Hematopoietic multipotent progenitor cell treated with erythropoietin and hydrocortisone succinate and interleukin-3 and kit ligand, for 4 days (in vitro differentiated cells): ENCODE measurements at regions not wholly inside any gene's neighbourhood (a gene's known extent, or its start where the extent isn't known, plus 50 kb on each side); places are given as distances from the start of the nearest gene placed in this dataset.
A peak's percentile ranks its signal among the peaks of the same experiment; 100 is the strongest.

Experiments used
- DNase-seq: peaks from one replicate; pipeline ENCODE4 v3.0.0-alpha.2; 2015

DNA sequence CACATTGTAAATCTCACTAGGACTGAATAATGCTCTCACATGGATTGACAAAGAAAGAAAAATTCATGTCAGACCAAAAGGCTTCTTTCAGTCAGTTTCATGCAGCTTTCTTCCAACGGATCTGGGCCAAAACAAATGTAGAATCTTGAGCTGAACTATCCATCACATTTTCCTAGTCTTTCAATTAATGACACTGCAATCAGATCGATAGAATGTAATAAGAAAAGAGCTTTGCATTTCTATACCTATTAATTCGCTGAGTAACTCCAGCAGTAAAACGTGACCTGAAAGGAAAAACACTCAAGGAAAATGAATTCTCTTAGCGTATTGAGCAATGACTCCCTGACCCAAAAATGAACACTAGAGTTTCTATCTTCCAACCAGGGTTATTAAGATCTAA lies 194.8 kb upstream of the BLID start:
- DNase-seq, result no peak

DNA sequence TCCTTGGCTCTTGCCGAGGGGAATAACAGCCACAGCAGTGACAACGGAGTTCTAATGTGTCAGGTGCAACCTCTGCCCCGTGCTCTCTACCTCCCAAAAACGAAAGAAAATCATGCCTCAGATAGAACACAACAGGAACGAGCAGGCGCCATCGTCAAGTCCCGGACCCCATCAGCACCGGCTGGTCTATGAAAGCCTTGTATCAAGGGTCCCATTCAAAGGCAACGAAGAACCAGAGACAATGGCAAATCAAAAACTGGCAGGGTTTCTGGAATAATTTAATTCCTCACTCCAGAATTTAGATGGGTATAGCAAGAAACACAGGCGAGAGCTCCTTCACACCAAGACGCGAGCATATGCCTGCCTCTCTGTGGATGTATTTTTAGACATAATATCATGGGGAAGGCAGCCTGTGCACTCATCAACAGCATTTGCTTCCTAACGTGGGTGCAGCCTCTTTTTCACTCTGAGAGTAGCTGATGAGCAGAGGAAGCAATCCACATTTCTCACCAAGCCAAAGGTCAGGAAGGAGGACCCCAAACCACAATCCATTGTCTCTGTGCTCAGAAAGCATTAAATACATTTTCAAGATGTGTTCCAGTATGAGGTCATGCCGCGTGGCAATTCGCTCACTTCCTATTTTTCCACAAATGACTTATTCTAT lies 193.4 kb upstream of the BLID start:
- DNase-seq, result no peak

DNA sequence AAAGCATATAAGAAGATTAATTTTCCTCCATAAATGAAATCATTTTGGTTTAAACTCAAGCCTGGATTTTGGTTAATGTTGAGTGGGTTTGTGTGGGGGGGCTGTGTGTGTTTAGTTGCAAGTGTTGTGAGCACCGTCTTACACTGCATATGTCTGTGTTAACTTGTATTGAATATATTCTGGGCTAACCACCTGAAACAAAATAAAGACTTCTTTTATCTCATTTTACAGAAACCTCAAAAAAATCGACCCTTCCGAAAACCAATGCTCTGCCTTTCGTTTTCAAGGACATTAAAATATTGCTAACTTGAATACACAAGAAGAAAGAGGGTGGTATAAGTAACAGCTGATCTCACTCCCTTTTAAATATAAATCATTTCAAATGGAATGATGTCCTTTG lies 192.2 kb upstream of the BLID start:
- no peak for DNase-seq

DNA sequence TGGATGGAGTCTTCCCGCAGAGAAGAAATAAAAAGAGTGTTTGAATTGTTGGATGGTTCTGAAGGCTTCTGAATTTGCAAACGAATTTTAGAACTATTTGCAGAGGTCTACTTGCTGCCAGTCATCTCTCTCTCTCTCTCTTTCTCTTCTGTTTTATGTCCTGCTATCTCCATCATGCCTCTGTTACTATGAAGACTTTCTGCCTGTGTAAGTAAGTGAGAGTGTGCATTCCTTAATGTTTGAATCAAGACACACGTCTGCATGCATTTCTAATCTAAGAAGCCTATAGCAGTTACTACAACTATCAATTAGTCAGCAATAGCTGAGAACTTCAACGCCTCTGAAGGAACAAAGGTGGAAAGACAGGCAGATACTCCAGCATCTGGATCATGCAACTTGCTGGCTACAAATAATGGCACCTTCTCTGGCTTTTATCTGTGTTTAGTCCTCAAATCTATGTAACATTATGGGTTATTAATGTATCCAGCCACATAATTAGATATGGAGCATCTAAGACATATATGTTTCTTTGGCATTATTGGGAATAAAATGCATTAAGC lies 191.5 kb upstream of the BLID start:
- no peak for DNase-seq

DNA sequence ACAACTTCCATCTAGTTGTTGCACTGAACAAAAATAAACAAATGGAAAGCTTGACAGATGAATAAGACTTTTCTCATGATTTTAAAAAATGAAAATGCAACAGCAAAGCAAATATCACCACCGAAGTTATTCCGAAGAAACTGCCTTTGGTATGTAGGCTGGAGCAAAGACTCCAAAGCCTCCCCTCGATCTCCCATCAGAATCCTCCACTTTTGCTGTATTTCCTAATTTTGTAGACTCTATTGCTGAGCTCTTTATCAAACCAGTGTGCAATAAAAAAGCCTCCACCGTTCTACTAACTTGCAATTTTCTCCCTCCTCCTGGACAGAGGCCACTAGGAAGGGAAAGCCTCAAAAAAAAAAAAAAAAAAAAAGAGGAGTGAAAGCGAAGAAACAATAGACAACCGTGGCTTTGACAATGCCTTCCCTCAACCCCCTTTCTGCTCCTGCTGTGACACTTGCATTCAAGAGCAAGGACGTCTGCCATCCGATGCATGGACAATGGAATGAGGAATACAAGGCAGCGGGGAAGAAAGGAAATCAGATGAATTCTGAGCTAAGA lies 190.9 kb upstream of the BLID start:
- DNase-seq, result no peak

DNA sequence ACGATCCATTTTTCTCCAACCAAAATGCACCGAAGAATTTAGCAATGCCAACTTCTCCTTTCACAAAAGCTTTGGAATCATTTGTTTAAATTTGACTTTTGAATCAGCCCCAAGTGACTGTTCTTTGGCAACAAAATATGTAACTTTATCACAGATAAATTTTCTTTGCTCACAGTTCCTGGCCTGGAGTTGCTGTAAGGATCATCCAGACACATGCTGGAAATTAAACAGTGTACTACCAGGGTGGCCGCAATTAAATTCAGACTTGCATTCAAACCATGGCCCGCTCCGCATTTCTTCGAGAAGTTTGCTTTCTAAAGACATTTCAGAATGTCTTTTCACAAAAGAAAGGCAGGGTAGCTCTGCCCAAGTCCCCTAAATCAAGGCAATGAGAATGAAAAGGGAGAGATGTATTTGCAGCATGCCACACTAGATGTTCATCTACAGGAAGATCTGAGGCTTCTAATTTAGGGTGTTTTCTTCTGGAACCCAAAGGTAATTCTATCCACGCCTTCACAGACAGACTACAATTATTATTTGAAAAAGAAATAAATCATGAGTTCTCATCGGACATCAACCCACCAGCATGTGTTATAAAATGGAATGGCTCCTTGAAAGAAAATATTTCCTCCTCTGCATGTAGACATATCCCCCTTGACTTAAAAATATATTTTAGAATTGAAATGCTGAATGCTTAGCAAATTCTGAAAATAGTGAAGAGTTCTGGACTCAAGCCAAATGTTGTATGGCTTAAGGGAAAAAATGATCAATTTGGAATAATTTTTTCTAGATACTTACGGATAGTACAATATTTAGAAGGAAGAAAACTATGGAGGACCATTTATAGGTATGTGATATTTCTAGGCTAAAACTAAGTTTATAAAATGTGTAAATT lies 189.7 kb upstream of the BLID start:
- no peak for DNase-seq

DNA sequence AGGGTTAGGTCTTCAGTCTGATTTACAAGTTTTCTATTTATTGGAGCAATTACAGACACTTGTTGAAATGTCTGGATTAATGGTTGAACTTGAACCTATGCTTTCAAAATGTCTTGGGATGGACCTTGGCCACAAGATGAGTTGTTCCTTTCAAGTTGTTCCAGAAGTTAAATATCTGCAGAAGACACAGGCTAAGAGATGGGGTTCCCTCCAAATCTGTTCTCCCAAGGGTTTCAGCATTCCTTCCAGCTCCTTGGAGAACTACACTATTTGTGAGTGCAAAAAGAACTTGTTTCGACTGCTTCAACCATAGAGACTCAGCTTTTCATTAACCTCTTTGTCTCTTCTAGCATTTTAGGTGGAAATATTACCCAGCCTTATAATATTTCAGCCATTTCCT lies 189.0 kb upstream of the BLID start:
- DNase-seq, result no peak

DNA sequence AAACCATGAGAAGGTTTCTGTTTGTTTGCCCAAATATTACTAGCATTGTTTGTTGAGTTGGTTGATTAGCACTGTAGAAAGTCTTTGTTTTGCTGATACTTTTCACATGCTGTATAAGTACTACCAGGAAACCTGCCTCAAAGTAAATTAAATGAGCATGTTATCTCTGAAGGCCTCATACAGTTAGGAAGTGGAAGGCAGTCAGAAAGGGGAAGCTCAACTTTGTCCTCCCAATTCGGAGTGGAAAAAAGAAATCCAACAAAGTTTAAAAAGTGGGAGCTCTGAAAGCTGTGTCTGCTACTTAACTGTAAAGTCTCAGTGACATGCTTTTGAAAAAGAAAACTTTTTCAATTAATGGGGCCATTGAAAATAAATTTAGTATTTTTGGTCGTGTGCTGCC lies 188.3 kb upstream of the BLID start:
- DNase-seq, result peak; percentile 61

DNA sequence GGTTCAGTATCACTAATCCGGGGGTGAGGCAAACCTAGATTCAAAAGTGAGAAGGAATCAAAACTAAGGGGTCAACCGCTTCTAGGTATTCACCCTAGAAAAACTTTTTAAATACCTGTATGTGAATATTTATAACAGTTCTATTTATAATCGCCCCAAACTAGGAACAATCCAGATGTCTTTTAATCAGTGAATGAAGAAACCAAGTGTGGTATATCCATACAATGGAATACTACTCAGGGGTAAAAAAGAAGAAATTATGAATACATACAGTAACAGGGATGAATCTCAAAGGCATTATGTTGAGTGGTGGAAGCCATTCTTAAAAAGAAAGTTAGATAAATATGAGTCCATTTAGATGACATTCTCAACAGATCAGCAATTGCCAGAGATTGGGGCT lies 178.0 kb upstream of the BLID start:
- DNase-seq, result no peak

DNA sequence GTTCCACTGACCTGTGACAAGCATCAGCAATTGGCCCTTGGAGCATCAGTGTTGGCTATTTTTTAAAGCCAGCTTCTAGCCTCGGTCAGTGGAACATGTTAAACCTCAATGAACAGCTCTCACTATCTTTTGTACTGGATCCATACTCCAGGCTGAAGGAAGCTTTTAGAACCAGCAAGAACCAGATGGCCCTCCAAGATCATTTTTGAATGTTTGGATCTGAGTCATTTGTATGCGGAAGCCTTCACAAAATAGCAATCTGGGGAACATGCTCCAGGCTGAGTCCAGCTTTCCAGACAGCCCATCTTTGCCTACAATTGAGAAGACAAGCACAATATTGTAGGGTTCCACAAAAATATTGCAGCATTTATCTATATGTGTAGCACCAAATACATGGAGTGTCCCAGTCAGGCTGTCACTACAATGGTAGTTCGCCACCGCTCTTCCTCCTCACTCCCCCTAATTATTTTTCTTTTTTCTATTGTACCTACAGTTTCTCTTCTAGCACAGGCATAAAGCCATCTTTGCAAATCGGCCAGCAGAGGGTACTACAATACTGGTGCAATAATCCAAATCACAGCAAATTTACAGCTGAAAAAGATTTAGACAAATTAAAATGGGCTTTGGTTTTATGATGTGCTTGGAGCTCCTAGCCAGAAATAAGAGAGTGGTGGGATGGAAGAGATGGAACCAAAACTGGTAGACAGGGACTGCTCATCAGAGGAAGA lies 177.4 kb upstream of the BLID start:
- DNase-seq, result peak; percentile 40

DNA sequence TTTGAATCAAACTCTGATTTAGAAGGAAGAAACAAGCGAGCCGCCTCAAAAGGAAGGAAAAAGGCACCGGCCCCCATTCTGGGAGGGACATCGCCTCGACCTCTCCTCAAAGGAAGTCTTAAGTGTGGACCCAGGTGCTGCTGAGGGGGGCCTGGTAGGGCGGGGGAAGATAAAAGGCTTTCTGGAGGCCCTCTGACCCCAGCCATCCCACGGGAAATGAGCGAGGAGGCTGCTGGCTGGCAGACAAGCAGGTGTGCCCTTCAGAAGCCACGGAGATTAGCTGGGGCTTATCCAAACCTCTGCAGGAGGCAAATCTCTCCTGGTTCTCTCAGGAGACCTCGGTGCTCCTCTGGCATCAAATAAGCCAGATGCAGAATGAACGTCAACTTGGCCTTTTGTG lies 171.4 kb upstream of the BLID start:
- DNase-seq, result no peak

DNA sequence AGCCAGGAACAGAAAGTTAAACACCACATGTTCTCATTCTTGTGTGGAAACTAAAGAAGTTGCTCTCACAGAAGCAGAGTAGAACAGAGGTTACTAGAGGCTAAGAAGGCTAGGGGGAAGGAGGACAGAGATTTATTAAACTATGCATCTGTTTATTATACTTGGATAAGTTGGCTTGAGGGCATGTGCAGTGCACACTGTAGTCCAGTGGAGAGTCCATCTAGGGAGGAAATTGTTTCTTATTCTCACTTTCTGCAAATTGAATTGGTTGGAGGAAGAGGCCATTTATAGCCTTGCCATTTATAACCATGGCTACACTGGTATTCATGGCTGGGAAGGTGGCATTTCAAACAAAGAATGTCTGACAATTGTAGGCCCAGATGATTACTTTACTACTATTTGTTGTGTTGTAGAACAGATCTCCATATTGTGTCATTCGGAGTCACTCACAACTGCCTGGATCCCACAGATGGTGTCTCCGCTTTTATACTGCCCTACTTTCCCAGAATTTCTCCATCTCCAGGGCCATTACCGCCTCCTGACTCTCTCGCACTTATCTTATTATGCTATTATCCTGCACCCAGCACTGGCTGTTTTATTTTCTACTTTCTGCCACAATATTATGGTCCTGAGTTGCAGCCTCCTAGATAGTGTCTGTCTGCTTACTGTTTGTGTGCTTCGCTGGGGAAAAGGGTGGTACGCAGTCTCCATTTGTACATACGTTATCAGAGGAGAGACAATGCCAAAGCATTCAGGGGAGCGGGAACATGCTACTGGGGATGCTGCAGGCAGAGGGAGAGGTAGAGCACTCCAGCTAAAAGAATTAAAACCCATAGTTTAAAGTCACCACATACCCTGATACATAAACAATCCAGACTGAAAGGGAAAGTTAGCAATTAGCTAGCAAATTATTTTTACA lies 169.3 kb upstream of the BLID start:
- DNase-seq, result no peak

DNA sequence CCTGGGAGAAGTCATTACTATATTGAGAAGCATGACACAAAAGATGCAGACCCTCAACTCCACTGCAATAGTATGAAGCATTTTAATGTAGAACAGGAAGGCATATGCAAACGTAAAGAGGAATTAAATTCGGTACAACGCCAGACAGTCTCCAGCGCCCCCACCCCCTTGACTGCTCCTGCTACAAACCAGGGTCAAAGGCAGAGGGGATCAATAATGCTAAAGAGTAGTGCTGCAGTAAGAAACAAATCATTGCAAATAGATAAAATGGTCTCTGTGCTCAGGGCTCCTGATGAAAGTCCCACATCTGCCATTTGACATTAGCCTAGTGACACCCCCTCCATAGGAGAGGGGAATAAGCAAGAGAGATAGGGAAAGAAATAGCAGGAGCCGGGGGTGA lies 164.9 kb upstream of the BLID start:
- DNase-seq, result no peak

DNA sequence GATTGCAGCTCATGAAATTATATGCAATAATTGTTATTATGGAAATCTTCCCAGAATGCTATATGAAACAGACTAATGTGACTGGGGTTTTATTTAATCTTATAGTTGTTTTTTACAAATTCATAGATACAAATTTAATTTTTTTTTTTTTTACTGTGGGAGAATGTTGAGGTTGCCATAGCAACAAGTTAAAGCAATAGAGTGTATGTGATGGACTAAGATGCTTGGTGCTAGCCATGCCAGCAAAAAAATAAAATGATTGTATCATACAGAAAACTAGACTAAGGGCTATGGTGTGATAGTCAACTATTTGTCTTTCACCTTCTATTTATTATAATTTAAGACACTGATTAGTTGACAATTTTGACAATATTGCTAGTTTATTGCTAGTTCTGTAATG lies 163.2 kb upstream of the BLID start:
- no peak for DNase-seq

DNA sequence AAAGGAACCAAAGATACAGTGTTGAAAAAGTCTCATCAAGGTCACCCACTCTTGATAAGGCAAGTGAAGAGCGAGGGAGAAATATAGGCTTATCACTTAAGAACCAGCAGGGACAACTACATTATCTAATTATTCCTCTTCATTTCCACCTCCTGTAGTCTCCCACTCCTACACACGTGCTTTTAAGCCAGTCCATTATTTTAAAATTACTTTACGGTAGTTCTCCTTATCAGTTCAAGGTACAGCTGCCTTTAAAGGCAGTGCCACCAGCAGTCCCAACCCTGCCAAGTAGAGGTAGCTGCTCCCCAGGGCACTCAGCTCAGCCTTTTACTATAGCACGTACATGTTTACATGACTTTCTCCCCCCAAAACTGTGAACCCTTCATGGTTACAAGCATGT lies 161.5 kb upstream of the BLID start:
- peak; percentile 34 for DNase-seq

DNA sequence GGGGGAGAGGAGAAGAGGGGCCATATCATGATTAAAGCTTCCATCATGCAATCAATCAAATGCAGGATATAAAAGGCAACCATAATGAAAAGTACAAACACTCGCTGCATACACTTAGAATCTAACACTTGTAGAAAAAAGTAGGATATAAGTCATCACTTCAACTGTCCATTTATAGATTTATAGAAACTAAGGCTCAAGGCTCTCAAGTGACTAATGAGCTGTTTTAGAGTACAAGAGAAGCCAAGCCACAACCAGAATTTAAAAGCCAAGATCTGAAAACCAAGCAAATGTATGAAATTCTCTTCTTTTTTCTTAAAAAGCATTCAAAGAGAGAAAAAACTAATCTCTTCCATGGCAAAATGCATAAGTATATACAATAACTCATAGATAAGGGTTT lies 160.2 kb upstream of the BLID start:
- DNase-seq, result no peak

DNA sequence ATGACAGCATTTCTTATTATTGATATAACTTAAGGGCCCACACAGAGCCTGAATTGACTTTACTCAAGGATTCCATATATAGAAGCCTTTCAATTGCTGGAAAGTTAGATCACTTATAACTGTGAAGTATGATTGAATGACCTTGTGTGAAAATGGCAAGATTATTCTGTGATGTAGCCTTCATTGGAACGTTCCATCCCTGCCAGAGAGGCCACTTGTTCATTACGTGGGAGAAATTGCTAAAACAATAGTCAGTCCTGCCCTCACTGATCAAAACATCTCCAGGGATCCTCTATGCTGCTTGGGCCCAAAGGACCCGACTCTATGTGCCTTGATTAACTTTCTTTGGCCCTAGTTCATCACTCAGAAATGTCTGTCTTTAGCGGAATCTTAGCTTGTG lies 159.5 kb upstream of the BLID start:
- no peak for DNase-seq

DNA sequence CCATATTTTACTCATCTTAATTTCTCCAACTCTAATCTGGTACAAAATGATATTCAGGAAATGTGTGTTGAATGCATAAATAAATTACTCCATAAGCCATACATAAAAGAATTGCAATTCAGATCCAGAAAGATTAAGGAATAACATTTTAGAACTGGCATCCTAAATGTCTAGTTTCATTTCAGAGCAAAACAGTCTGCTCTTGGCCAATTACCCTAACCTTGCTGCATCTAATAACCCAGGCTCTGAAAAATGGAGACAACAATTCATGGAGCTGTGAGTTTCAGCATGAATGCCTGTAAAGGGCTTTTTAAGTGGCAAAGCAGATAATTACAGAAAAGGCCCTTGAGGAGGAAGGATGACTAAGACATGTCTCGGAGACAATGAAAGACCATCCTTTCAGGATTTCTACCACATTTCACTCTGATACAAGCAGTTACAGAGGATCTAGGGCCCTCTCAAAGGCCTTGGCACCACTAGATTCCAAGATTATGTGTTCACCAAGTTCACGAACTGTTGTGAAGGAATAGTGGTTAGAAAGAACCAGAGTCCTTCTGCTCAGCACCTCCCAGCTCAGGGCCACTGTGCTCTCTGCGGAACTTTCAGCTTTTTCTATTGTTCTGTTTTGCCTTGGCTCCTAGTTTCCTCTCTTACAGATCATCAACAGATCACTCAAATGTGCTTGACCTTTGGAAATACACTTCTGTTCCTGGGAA lies 157.6 kb upstream of the BLID start:
- no peak for DNase-seq

DNA sequence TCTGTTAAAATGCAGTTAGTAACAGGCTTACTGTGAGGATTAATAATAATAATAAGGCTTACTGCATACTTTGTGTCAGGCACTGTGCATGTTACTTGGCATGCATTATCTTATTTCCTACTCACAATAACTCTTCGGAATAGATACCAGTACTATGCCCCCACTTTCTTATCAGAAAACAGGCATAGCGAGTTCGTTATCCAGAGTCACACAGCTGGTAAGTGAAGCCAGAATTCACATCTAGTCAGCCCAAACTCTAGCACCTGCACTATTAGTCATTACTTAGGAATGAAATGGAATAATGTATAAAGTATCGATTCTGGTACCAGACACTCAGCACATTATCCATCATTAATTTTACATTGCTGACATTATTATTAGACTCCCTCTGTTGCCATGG lies 155.7 kb upstream of the BLID start:
- peak; percentile 31 for DNase-seq

DNA sequence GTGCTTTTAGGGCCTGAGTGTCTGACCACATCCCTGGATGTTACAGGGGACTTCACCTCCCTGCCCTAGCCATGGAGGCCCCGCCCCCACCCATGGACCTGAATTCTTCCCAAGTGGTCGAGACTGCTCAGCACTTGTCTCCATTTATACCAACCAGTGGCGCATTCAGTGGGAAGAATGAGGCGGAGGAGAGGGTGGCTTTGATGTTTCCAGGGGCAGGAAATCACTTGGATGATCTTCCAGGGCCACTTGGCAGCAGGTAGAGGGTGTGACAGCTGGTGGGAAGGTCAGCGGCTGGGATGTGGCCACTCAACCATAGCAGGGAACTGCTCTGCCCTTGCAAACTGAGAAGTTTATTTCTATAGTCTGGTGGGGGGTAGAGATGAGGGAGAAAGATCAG lies 155.1 kb upstream of the BLID start:
- no peak for DNase-seq

DNA sequence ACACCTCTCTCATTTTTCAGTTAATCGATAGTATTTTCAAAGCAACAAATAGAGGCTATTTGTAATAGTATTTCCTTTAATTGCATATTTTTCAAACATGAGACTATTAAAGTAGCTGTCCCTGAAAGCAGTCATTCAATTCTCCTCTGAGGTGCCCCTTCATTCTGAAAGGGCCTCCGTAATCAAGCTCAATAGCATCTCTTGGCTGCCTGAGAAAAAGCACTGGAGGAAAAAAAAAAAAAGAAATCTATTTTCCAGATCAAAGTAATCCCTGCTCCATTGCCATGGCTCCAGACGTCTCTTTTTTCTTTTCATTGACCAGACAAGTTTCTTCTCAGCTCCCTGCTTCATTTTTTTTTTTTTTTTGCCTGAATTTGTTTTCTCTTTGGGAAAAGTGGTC lies 154.5 kb upstream of the BLID start:
- no peak for DNase-seq

DNA sequence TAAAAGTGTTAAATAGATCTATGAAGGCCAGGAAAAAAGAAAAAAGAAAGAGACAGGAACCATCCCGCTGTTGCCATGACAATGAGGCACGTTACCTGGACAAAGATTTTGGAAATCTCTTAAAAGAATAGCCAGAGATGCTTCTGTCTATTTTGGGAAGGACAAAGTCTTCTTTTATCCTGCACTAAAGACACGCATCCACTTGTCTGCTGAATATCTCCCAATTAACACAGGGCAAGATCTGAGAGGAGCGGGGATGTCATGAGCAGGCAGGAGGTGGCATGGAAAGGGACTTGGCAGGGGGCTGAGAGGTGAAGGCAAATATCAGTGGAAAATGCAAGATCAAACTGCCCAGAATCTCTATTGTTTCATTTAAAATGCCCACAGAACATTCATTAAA lies 153.8 kb upstream of the BLID start:
- no peak for DNase-seq
